ENCODE measurements at regions not wholly inside any gene's neighbourhood (a gene's known extent, or its start where the extent isn't known, plus 50 kb on each side); places are given as distances from the start of the nearest gene placed in this dataset.

DNA sequence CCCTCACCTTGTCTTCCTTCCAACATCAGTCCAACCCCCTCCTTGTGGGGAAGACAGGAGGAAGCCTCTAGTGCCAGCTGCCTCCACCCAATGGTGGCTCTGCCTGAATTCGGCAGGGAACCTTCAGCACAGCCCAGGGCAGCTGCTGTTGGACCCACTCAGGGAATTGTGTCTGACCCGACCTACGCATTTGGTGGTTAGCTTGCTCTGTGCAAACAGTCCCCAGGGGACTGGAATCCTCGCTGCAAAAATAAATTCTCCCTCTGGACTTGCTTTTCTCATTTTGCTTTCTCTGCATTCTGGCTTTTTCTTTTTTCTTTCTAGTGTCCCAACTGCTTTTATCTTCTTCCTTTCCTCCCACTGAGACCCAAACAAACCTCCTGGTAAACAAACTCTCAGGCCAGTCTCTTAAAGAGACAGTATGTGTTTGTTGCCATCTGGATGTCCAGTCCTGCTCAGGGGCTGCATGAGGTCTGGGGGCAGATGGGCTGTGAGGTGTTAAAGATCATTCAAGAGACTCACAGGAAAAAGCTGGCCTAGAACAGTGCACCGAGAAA is 137.7 kb upstream of the HAAO start:
- BruUV-seq (replicated peaks), result no TSS peak
- H3K4me1 ChIP-seq (ENCODE audit: control insufficient read depth, insufficient read depth, low read length), result 0 out of 2 replicates have a peak, but pooled peaks cover under 1% of the 10 kb centered on the region
- no peak for DNase-seq (ENCODE audit: low read depth, low spot score)
- H3K27me3 ChIP-seq (ENCODE audit: control insufficient read depth, insufficient read depth, low read length), result no peaks in the 10 kb centered on the region
- H3K27ac ChIP-seq (ENCODE audit: low read length), result no peak overlapping the region
- in situ Hi-C loops (cut with HindIII; ENCODE audit: low pct_unique_long_range_greater_than_20kb, low sequenced_read_pairs) (no loop called here), intact Hi-C loops (cut with micrococcal nuclease; ENCODE audit: unreplicated experiment) (no loop called here)
- H3K36me3 ChIP-seq (ENCODE audit: control insufficient read depth, insufficient read depth, low read length), result no peaks in the 10 kb centered on the region
- H3K4me3 ChIP-seq (ENCODE audit: low read depth in 2 of 2, low read length in 2 of 2), result no peak overlapping the region
- no peaks in the 10 kb centered on the region for H3K9me3 ChIP-seq (ENCODE audit: control insufficient read depth, insufficient read depth, low read depth, low read length)
- TF ChIP-seq POLR2AphosphoS5 (IDR thresholded peaks at IDR 0.05; ENCODE audit: low read depth, low read length) (no peak), CTCF (IDR thresholded peaks at IDR 0.05) (no peak), SIN3A (IDR thresholded peaks at IDR 0.05; ENCODE audit: borderline replicate concordance, insufficient read depth, low read depth, low read length) (no peak), TCF7L2 (IDR thresholded peaks at IDR 0.05; ENCODE audit: low read depth, low read length) (no peak), REST (IDR thresholded peaks at IDR 0.05; ENCODE audit: insufficient read depth in 1 of 2, low read depth in 2 of 2, low read length in 1 of 2) (no peak)
- no peak for ATAC-seq
- CTCF ChIA-PET, result interaction anchor here (0.7 kb wide), 1 partner anchor 17 kb away, joined by 5 read pairs; no protein-coding TSS in a partner anchor
- POLR2A ChIA-PET, result no interaction called here

DNA sequence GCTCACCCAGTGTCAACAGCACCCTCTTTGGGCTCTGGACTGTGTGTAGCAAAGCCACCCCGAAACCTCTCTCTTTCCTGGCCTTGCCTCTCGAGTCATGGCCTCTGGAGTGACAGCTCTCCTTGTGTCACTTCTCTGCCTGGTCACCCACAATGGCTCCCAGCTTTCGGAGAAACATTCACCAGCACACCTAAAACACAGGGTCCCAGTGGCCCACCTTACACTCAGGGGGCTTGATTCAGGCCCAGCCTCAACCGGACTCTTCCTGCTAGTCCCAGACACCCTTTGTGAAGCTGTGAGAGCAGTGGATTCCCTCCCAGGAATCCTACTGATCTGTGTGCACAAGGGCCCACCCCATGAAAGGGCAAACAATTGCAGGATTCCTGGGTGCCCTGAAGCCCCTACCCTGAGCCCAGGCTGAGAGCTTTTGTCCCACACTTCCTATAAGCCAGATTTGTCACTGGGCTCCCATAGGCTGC is 137.2 kb upstream of the HAAO start:
- Histone ChIP-seq H3K27me3 (ENCODE audit: control insufficient read depth, insufficient read depth, low read length) (no peaks in the 10 kb centered on the region), H3K4me1 (ENCODE audit: control insufficient read depth, insufficient read depth, low read length) (peaks cover 3% of the 10 kb centered on the region; the same call in 1 of the 2 replicates), H3K4me3 (ENCODE audit: low read depth in 2 of 2, low read length in 2 of 2) (no peak overlapping the region), H3K36me3 (ENCODE audit: control insufficient read depth, insufficient read depth, low read length) (no peaks in the 10 kb centered on the region), H3K27ac (ENCODE audit: low read length) (no peak overlapping the region), H3K9me3 (ENCODE audit: control insufficient read depth, insufficient read depth, low read depth, low read length) (no peaks in the 10 kb centered on the region)
- no peak for DNase-seq (ENCODE audit: low read depth, low spot score)
- intact Hi-C loops (cut with micrococcal nuclease; ENCODE audit: unreplicated experiment), result no loop called here
- ChIA-PET POLR2A (no interaction called here), CTCF (interaction anchor here (0.6 kb wide), 1 partner anchor 589 kb away, joined by 3 read pairs; no protein-coding TSS in a partner anchor)
- no peak for TF ChIP-seq REST (IDR thresholded peaks at IDR 0.05; ENCODE audit: insufficient read depth in 1 of 2, low read depth in 2 of 2, low read length in 1 of 2)
- TF ChIP-seq POLR2AphosphoS5 (IDR thresholded peaks at IDR 0.05; ENCODE audit: low read depth, low read length), result no peak
- no peak for TF ChIP-seq SIN3A (IDR thresholded peaks at IDR 0.05; ENCODE audit: borderline replicate concordance, insufficient read depth, low read depth, low read length)
- TF ChIP-seq TCF7L2 (IDR thresholded peaks at IDR 0.05; ENCODE audit: low read depth, low read length), result no peak
- no peak for TF ChIP-seq CTCF (IDR thresholded peaks at IDR 0.05)
- BruUV-seq (replicated peaks), result no TSS peak
- in situ Hi-C loops (cut with HindIII; ENCODE audit: low pct_unique_long_range_greater_than_20kb, low sequenced_read_pairs), result no loop called here
- no peak for ATAC-seq

Data from Panc1 (cell line).